Nephron progenitor cell (in vitro differentiated cells): ENCODE measurements at regions not wholly inside any gene's neighbourhood (a gene's known extent, or its start where the extent isn't known, plus 50 kb on each side); places are given as distances from the start of the nearest gene placed in this dataset.

Experiments
- DNase-seq: peaks from one replicate; pipeline ENCODE4 v3.0.0; 2021
- H3K27ac Mint-ChIP-seq: 2 replicates; pipeline ENCODE4 v1.8.0; 2021; ENCODE audit warnings: mild to moderate bottlenecking, moderate library complexity, mixed read lengths
- H3K27me3 Mint-ChIP-seq: 2 replicates; pipeline ENCODE4 v1.8.0; 2021; ENCODE audit warnings: mild to moderate bottlenecking, low read depth, mixed read lengths; ENCODE audit not compliant: poor library complexity
- H3K36me3 Mint-ChIP-seq: 2 replicates; pipeline ENCODE4 v1.8.0; 2021; ENCODE audit warnings: low read depth, mixed read lengths
- H3K4me1 Mint-ChIP-seq: 2 replicates; pipeline ENCODE4 v1.8.0; 2021; ENCODE audit warnings: mixed read lengths
- H3K4me3 Mint-ChIP-seq: 2 replicates; pipeline ENCODE4 v1.8.0; 2021; ENCODE audit warnings: mild to moderate bottlenecking, moderate library complexity, mixed read lengths
- H3K9me3 Mint-ChIP-seq: 2 replicates; pipeline ENCODE4 v1.8.0; 2021; ENCODE audit warnings: mild to moderate bottlenecking, moderate library complexity, mixed read lengths
- TF ChIP-seq, protein P1 (sequence below): fragments of 200-600 bp; sonication (generic); IDR thresholded peaks from 2 replicates; pipeline ENCODE4 v1.5.0; 2021; ENCODE audit warnings: antibody characterized with exemption

DNA sequence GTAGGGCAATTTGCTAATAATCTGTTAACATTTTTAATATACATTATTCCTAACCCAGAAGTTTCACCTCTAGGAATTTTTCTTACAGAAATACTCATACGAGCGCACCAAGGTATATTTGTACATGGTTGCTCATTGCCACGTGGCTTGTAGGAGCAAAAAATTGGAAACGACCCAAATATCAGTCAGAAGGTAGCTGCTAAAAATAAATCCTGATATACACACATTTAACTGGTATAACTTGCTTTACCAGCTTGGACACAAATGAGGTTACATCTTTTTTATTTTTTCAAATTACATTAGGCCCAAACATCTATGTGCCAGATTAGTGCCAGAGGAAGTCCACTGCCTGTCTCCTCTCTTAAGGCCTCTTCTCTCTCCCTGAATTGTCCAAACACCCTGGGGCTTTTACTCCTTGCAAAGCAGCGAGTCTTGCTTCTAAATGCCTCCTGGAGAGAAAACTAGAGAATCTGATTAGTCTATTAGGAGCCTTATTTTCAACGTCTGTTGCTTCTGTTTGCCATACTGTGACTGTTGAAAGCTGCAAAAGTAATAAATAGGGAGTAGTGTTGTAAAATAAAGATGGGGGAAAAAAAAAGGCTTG, 92.0 kb upstream of the SSBP2 start:
- peaks cover 4% of the 10 kb centered on the region for H3K9me3 Mint-ChIP-seq
- DNase-seq, result no peak
- peaks cover 24% of the 10 kb centered on the region for H3K4me1 Mint-ChIP-seq
- no peaks in the 10 kb centered on the region for H3K36me3 Mint-ChIP-seq
- TF ChIP-seq, protein P1, sequence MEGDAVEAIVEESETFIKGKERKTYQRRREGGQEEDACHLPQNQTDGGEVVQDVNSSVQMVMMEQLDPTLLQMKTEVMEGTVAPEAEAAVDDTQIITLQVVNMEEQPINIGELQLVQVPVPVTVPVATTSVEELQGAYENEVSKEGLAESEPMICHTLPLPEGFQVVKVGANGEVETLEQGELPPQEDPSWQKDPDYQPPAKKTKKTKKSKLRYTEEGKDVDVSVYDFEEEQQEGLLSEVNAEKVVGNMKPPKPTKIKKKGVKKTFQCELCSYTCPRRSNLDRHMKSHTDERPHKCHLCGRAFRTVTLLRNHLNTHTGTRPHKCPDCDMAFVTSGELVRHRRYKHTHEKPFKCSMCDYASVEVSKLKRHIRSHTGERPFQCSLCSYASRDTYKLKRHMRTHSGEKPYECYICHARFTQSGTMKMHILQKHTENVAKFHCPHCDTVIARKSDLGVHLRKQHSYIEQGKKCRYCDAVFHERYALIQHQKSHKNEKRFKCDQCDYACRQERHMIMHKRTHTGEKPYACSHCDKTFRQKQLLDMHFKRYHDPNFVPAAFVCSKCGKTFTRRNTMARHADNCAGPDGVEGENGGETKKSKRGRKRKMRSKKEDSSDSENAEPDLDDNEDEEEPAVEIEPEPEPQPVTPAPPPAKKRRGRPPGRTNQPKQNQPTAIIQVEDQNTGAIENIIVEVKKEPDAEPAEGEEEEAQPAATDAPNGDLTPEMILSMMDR, result no peak
- no peak overlapping the region for H3K27ac Mint-ChIP-seq
- no peak overlapping the region for H3K4me3 Mint-ChIP-seq
- no peaks in the 10 kb centered on the region for H3K27me3 Mint-ChIP-seq

DNA sequence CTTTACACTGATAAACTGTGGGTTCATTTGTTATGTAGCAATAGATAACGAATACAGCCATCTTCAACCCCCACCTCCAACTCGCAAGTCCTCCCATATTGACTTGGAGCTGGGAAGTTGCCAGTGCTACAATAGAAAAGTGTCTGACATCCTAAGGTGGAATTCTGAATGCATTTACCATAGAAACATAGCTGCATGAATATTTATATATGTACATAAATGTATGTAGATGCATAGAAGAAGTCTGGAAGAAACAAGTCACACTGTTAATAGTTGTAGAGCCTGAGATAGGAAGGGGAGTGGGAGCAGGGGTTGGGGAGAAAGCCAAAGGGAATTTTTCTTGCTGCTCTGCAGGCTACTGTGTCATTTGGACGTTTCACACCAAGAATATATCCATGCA, 88.1 kb upstream of the SSBP2 start:
- H3K9me3 Mint-ChIP-seq, result no peaks in the 10 kb centered on the region
- no peaks in the 10 kb centered on the region for H3K27me3 Mint-ChIP-seq
- peaks cover 39% of the 10 kb centered on the region for H3K4me1 Mint-ChIP-seq
- TF ChIP-seq, protein P1, result no peak
- no peak overlapping the region for H3K27ac Mint-ChIP-seq
- no peak for DNase-seq
- H3K4me3 Mint-ChIP-seq, result no peak overlapping the region
- H3K36me3 Mint-ChIP-seq, result no peaks in the 10 kb centered on the region

DNA sequence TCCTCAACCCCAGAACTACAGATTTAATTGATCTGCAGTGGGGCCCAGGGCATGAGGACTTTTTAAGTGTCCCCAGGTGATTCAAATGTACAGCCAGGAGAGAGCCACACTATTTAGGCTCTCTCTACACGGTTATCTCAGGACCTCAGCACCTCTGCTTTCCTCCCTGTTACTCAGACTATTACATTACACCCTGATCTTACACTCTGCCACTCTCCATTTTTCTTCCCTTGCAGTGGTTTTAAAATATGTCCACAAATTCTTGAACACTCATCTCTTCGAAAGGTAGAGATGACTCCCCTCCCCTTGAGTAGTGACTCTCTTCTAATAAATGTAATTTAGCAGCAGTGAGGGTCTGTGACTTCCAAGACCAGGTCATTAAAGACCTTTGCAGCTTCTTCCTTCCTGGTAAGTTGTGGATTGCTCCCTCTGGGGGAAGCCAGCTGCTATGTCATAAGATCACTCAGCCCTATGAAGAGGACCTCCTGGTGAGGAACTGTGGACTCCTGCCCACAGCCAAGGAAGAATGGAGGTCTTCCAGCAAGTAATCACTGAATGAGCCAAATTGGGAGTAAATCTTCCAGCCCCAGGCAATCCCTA, 87.5 kb upstream of the SSBP2 start:
- TF ChIP-seq, protein P1, result peak; percentile 42
- Mint-ChIP-seq H3K4me3 (no peak overlapping the region), H3K27ac (peak overlapping the region; percentile 23), H3K4me1 (peaks cover 39% of the 10 kb centered on the region), H3K9me3 (no peaks in the 10 kb centered on the region), H3K27me3 (no peaks in the 10 kb centered on the region), H3K36me3 (no peaks in the 10 kb centered on the region)
- DNase-seq, result no peak

DNA sequence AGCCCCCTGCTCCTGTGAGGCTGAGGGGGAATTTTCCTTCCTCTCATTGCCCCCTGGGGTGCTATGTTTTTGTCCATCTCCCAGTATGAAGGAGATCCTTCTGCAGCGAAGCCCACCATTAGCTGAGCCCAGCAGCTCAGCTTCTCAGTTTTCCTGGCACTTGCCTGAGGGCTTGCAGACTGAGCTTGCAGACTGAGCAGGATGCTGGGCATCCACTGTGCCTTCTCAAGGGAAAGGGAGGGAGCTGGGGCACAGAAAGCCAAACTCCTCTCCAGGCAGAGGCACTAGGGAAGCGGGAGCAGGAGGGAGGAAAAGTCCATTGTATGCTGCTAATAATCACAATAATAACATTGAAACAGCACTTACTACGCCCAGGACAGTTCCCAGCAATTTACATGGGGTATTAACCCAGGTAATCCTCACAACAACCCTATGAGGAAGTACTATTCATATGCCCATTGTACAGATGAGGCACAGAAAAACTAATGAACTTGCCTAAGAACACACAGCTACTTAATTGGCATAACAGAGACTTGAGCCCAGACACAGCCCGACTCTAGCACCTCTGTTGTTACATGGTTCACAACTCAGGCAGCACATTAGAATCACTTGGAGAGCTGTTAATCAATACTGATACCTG, 86.9 kb upstream of the SSBP2 start:
- H3K27ac Mint-ChIP-seq, result peak overlapping the region; percentile 88
- DNase-seq, result peak; percentile 13
- peaks cover 34% of the 10 kb centered on the region for H3K4me1 Mint-ChIP-seq
- no peaks in the 10 kb centered on the region for H3K9me3 Mint-ChIP-seq
- TF ChIP-seq, protein P1, result no peak
- H3K27me3 Mint-ChIP-seq, result no peaks in the 10 kb centered on the region
- H3K36me3 Mint-ChIP-seq, result no peaks in the 10 kb centered on the region
- no peak overlapping the region for H3K4me3 Mint-ChIP-seq

DNA sequence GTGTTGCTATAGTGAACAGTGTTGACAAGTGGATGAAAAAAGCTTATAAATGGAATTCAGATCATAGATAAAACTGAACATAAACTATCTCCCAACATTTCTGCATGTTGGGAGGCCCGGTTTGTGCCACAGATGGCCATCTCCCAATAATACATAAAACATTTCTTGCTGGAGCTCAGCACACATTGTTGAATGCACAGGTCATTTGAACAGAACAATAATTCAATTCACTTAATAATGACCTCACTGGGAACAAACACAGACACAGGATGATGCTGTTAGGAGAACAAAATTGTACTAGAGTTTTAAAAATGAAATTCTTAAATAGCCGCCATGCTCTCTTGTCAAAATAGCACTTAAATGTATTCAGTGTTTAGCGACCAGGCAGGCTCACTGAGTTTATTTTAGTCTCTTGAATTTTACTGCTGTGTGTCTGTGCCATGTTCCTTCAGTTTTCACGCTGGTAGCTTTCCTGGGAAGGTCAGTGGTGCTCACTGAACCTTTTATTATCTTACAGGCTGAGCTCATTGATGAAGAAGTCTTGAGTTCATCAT, 85.0 kb upstream of the SSBP2 start:
- Mint-ChIP-seq H3K9me3 (no peaks in the 10 kb centered on the region), H3K4me1 (peaks cover 34% of the 10 kb centered on the region), H3K27ac (peak overlapping the region; percentile 16), H3K36me3 (no peaks in the 10 kb centered on the region), H3K27me3 (no peaks in the 10 kb centered on the region), H3K4me3 (no peak overlapping the region)
- TF ChIP-seq, protein P1, result no peak
- no peak for DNase-seq
